ENCODE measurements at regions not wholly inside any gene's neighbourhood (a gene's known extent, or its start where the extent isn't known, plus 50 kb on each side); places are given as distances from the start of the nearest gene placed in this dataset.

DNA sequence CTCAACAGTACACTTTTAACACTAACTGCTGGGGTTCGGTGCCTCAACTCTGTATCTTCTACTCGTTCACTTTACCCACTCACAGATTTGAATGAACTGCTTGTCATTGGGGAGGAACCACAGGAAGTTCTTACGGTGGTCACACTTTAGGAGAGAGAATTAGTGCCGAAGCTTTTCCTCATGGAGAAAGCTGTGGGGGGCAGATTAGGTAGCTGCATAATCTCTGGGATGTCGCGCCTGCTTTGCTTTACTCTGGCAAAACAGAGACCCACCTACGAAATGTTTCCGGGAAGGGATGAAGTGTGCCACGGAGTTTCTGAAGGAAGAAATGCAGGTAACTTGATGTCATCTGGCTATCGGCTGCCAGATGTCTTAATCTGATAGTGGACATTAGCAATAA lies 949.7 kb upstream of the TENM3 start:
- DNase-seq: no peak

DNA sequence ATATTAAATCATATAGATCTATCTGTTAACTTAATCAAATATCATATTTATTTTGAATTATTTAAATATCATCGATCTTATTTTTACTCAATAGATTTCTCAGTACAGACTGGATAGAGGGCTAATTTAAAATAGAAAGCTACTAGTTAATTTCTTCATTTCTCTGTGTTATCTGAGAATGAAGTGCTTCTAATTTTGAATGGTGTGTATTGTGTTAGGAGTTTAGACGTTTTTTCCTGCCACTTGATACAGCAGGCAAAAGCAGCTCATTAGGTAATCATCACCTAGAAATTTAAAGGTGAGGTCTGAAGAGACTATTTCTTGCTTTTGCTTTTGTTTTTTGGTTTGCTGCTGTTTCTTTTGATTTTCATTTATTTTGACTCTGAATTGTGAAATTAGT lies 948.8 kb upstream of the TENM3 start:
- DNase-seq: no peak

DNA sequence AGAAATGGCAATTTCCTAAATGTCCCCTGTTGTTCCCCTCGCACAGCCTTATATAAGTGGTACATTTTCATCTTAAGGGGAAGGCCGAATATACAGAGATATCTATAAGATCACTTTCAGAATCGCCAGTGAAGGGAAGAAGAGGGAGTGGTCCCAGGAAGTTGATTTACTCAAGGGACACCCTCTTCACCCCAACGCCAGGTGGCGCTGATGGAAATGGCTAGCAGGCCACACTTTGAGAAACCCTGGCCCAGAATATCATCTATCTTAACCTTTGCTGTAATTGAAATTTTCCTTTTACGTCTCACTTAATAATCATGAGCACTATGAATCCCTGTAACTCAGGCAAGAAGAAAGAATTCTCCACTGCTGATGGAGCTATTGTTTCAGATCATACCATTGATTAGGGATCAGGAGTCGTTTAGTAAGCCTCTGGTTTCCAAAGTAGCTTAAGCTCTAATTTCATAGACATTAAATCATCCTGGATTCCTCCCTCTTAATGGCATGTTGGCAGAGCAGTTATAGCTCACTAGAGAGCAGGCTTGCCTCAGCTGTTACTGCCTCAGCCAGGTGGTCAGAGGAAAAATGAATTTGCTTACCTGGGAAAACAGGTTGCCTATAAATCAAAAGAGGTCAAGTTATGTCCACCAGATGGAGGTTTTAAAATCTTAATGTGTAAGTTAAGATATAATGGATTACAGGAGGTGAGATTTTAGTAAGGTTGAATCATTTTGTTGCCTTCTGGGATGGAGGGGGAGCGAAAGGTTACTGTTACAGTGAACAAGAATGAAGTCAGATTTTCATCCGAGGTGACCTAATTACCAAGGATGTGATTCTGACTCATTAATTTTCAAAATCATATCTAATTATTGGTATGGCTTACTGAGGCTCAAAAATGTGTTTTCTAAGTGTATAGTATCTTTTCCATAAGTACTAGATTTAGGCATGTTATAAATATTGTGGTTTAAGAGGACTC lies 941.2 kb upstream of the TENM3 start:
- DNase-seq: peak; percentile 47

DNA sequence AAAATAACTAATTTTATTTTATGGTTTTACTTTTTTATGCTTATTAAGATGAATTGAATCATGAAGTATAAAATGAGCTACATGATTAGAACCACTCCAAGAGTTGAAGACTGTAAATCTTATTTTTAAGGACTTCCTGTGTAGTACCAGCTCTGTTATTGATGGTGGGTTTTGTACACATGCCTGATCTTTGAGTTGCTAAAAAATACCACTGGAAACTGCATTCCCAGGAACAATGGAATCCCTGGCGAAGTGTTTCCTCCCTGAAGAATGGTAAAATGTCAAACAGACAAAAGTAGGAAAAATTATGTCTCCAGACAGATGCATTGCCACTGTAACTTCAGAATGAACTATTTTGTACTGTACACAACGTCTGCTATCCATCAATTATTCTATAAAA lies 935.4 kb upstream of the TENM3 start:
- DNase-seq: no peak

DNA sequence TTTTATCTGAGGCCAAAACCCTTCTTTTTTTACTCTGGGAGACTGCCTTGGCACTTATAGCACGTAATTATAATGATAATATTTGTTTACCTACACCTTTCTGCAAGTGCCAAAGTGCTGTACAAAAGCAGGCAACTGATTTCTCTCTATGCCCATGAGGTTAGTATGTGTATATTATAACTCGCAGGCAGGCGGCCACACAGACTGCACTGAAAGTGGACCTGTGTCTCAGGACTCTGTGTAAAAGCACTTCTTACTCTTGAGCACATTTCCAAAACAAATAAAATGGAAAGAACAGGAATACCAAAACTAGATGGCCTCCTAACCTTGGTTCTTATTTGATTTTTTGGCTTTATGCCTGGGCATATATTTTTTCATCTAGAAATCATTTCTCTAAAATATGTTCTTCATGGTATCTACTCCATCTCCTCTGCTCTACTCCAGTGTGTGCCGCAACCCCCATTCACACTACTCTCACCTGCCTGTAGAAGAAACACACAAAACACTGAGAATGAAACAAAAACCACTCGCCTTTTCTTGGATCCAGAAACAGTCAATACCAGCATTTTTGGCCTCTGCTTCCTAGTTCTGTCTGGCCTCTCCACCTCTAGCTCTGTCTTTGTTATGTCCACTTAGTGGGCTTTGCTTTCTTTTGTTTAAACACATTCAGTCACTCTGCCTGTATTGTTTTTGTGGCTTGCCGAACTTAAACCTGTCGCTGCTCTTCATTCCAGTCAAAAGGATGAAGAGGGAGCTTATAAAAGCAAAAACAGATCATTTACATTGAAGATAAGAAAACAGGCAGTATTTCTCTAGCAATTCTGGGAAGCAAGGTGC lies 934.5 kb upstream of the TENM3 start:
- DNase-seq: no peak

DNA sequence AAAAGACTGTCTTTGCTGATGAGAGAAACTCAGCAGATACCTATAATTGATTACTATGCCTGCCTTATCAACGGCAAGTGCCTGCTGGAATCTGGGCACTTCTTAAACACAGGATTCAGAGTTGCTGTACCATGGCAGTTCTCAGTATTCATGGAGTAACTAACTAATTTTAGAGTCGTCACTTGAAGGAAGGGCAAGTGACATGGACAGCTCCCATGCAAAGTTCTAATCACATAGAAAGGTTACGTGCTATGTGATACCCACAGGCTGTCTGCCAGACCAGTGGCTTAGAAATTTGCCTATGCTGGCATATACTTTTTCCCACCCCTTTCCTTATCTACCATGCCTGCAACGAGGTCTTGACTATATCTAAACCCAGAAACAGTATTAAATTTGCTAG lies 931.1 kb upstream of the TENM3 start:
- no peak for DNase-seq

DNA sequence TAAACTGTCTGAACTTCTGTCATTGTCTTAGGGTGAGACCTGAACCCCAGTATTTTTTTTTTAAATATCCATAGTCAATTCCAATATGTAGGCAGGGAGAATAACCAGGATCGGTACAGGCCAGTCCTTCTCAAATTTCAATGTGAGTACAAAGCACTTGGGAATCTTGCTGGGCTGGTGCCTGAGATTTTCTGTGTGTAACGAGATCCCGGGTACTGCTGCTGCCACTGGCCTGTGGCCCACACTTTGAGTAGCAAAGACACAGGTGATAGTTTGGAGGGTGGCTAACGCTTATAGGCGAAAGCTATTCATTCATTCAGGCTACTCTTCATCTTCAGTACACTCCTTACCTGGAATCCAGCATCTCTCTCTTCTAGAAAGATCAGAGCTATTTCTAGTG lies 923.6 kb upstream of the TENM3 start:
- DNase-seq: no peak

DNA sequence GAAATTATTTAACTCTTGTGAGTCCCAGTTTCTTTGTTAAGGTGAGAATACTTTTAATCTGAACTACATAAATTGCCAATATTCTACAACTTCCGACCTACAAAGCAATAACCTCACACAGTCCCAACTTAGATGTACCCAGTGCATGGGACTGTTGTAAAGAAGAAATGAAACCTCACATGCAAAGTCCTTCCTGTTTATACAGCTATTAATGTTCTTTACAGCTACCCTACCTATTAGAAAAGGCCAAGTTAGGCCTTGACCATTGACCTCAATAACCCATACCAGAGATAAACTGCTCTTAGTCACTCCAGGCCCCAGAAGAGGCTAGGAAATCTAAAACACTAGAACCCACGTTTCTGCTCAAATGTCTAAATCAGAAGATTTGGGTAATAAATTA lies 920.1 kb upstream of the TENM3 start:
- DNase-seq: no peak

DNA sequence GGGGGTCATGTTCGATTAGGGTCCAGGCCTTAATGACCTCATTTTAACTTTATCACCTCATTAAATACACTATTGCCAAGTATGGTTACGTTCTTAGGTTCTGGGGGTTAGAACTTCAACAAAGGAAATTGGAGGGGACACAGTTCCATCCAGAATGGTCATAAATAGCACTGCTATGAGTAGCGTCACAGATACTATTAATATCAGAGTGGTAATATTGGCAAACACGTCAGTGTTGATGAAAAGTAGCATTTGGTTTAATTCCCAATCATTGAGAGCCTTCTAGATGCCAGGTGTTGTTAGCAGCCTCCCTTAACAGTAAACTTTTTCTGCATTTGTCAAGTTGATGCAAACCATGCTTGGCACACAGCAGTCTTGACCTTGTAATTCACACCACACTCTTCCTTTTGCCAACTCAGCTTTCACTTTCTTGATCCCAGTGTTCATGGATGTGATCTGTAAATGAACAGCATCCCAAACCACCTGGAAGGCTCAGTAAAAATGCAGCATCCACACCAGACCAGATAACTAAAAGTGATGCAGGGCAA lies 912.5 kb upstream of the TENM3 start:
- DNase-seq: no peak

DNA sequence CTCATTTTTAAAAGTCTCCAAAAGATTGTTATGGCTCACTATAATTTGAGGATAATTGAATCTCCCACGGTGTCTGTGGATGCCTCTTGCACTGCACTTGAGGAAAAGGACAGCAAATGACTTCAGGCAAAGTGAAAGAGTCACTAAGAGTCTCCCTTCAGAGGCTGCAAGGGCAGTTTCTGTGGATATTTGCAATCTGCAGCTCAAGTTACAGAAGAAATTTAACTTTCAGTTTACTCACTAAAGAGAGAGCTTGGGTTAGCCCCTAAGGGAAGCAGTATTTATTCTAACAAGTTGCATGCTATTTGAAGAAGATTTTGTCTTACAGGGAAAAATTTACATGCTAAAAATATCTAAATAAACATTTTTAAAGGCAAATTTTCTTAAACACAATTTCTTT lies 912.0 kb upstream of the TENM3 start:
- no peak for DNase-seq

DNA sequence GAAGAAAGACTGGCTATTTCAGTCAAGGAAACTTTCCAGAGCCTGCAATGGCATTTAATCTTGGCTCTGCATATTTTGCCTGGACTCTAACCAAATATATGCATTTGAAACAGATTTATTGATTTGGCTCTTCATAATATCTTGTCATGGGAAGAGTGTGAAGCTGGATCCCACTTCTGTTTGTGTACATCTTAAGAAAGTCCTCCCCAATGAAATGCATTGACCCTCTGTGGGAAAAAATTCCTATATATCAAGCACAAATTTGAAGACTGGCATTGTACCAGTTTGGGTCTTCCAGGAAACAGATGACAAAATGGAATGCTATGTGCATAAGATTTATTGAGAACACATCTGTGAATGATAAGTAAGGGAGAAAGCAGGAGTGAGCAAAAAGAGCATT lies 897.3 kb upstream of the TENM3 start:
- DNase-seq: no peak

DNA sequence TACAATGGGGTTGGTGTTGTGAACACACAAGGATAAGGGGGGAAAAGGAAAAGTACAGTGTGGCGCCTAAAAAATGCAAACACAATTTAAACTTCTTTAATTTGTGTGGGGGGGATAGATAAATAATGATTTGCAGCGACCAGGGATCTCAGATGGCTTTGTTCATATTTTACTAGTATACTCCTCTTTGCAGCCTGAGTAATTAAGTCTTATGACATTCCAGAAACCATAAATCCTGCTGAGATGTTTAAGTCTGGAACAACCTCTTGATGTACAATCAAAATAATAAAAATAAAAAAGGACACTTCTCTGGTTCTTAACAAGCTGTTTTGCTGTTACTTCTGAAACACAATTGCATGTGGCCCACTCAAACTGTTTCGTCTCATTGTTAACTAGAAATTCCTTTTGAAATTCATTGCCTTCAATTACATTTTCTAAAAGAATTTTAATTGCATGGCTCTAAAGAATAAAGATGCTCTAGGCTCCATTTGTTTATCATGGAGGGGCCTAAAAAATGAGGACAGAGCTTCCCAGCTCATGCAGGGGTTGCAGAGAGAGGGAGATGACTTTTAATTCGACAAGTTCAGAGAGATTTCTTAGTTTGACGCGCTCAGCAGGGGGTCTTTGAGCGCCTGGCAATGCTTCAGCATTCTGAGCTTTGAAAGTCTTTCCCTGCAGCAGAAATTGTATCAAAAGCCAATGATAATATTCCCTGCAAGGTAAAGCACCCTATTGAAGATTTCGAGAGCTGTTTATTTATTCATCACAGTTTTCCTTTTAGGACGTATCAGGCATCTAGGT lies 892.4 kb upstream of the TENM3 start:
- DNase-seq: no peak

DNA sequence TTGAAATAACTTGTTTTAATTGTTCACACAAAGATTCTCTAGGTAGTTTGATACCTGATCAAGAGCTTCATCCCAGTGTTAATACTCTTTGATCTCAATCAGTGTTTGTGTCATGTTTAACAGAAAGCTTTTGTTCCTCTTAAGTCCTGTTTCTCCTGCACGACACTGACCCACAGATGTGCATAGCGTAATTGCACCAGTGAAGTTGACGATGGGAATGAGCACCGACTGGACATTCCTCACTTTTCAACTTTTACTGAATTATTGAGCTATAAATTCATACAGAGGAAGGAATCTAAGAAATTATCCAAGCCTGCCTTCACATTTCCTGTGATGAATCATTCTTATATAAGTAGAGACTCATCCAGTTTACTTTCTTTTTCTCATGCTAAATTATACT lies 878.7 kb upstream of the TENM3 start:
- no peak for DNase-seq

DNA sequence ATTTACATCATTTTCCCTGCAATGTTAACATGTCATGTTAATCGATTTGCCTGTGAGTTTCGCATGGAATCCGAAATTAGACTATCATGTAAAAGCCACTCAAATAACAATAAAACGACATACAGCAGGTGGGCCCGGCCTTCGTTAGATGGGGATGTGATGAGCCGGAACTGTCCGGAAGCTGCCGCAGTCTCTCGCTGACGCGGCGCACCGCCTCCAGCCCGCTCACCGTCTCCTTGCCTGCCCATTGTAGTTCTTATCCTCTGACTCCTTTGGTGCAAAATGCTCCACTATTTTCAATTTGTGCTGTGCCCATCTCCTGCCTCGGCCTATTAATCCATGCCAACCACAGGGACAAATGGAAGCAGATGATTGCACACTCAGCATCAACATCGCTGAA lies 877.5 kb upstream of the TENM3 start:
- DNase-seq: no peak

DNA sequence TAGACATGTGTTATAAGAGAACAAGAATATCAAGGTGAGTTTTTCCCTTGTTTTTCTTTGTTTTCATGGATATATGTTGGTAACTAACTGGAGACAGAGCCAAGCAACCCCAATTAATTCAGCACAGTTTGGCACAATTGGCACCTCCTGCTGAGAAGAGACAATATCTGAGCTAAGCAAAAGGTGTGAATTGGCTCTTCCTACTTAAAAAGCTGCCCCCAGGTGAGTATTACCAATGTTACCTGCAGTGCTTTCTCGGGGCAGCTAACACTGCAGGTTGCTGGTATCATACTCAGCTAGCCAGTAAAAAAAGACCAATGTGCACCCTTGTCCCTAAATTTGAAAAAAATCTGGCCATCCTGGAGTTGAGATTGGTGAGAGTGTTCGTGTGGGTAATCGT lies 871.2 kb upstream of the TENM3 start:
- no peak for DNase-seq

DNA sequence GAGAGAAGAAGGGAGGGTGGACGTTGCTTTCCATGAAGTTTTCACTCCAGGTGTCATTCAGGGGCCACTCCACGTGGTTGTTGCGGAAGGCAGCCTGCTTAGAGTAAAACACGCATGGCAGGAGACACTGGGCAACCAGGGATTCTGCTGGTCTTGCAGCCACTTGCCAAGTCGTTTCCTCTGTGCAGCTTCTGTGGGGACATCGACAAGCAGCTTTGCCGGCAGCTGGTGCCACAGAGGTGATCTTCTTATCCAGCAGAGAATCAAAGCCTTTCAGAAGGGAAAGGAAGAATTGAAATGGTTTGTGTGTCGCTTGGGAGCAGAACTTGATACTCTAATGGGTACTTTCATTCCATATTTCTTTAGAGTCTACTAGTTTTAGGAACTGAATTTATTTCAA lies 867.1 kb upstream of the TENM3 start:
- DNase-seq: no peak

DNA sequence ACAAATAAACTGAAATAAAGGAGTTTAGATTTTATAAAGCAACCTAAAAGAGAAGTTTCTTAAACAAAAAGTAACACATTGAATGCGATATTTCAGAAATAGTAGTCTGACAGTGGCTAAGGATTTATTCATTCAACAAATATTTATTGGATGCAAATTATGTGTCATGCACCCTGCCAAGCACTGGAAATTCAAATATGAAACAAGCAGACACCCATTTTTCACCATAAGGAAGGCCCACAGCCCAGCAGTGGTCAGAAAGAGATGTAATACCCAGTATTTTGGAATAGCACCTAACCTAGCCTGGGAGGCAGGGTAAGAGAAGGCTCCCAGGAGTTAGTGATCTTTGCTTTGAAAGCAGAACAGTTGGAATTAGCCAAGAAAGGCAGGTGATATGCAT lies 855.1 kb upstream of the TENM3 start:
- DNase-seq: no peak

DNA sequence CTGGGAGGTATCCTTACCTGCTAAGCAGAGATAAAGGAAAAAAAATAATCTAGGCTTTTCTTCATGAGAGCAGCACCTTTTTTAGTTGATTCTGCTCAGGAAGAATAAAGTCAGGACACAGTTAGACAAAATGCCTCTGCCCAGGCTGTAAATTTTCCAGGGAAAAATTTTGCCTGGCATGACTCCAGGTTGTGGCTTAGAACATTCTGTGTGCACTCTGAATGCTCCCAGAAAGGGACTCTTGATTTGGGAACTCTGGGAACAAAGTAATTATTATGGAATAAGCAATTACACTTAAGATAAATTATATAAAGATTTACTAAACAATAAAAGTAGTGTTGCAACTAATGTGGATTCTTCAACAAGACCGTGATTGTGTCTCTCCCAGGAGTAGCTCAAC lies 826.2 kb upstream of the TENM3 start:
- DNase-seq: no peak

DNA sequence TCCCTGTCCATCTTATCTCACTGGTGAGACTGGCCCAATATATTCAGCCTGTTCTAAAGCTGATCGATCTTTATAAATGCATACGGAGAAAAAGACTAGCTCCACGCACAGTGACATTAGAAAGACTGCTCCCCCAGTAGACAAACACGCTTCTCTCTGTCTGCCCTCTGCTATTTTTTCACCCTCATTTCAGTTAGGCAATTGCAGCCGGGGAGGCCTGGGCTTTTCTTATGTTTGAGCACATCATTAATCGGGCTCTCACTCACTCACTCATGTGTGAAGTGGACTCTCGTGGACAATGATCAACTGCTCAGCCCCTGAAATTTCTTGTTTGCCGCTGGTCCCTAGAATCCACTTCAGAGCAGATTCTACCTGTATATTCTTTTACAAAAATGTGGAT lies 824.7 kb upstream of the TENM3 start:
- DNase-seq: no peak

DNA sequence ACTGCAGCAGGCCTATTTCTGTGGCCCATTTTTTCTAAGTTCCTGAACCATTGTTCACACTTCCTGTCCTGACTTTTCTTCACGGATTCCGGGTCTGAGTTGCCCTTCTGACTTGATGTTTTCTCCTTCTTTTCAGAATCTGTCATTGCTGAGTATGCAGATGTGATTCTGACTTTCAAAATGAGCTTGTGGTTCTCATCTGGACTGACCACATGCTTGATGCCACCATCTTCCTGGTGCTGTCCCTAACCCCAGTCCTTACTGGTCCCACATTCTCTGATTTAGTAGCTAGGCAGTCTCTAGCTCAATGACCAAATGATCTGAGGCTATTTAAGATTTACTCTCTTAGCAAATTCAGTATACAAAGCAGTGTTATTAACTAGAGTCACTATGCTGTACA lies 822.3 kb upstream of the TENM3 start:
- DNase-seq: no peak

DNA sequence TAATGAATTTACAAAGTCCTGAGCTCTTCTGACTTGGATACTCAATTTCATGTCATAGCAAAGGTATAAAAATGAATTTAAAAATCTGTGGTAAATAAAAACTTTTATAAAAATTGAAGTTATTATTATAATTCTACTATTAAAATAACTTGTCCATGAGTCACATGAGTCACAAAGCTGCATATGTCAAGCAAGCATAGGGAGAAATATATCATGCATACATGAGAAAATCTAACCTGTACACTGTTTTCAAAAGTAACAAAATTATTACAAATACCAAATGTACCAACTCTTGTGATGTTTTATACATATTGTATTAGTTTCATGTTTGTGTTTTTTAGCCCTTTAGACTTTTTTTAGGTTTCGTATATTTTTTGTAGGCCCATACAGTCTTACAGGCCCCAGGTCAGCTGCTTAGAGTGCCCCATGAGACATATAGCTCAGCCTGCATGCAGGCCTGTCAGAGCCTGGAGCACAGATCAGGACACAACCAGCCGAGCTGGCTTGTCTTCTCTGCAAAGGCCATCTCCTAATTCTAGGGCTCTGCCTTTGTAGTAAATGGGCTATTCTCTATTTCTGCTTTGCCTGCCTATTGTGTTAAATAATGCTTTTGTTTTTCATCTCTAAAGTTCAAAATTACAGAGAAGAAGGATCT lies 818.7 kb upstream of the TENM3 start:
- DNase-seq: no peak

DNA sequence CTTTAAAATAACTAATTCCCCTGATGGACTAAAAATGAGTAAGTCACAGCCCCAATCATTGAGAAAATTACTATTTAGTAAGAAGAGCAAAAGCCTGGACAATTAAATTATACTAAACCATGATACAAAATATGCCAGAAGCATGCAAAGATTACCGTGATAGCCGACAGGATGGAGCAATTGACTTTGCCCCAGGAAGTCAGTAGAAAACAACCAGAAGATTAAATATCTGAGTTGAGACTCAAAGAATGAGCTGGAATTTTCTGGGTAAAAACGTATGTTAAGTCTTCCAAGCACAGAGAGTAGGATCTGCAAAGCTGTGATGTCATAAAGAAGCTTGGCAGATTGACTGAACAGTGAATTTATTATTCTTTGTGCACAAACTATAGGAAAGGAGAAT lies 816.1 kb upstream of the TENM3 start:
- DNase-seq: no peak

DNA sequence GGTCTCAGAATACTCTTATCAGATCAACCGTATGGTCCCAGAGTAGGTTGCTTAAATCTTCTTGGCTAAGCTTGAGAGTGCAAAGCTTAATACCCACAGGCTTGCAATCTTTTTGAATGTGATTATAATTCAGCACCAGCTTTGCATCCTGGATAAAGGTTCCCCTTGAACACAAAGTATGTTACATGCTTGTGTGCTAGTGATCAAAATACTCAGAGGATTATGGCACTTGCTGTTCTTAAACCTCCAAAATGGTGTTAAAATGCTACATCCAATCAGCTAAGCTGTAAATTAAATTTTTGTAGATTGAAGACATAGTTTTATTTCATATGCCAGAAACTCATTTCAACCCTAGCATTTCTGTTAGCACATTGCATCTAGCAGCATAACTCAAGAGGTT lies 812.2 kb upstream of the TENM3 start:
- DNase-seq: no peak

All from activated CD8-positive, alpha-beta memory T cell treated with anti-CD3 and anti-CD28 coated beads, Interleukin-2, amount 50 U/mL, for 48 hours (primary cell).